Activated T-cell treated with anti-CD3 and anti-CD28 coated beads for 4 hours (primary cell): ENCODE measurements at regions not wholly inside any gene's neighbourhood (a gene's known extent, or its start where the extent isn't known, plus 50 kb on each side); places are given as distances from the start of the nearest gene placed in this dataset.

ENCODE experiments used
- DNase-seq: peaks from one replicate; pipeline ENCODE4 v3.0.0-alpha.2; 2020

GRCh38 chr5:142507531-142508372 is 178.1 kb downstream of the FGF1 start:
- DNase-seq, result peak; percentile 8

- DNase-seq, result no peak
These were observed 179.1 kb downstream of the FGF1 start for GRCh38 chr5:142506756-142507155.

- no peak for DNase-seq
These were observed 179.8 kb downstream of the FGF1 start for GRCh38 chr5:142506046-142506445.

- DNase-seq, result no peak
These were observed 177.1 kb upstream of the SPRY4 start for GRCh38 chr5:142501890-142502289.

- DNase-seq, result no peak
These were observed 175.5 kb upstream of the SPRY4 start for GRCh38 chr5:142500227-142500905.

- DNase-seq, result no peak
These were observed 174.9 kb upstream of the SPRY4 start for GRCh38 chr5:142499591-142500226.

GRCh38 chr5:142498298-142498697 is 173.5 kb upstream of the SPRY4 start:
- no peak for DNase-seq

- DNase-seq, result no peak
These were observed 170.7 kb upstream of the SPRY4 start for GRCh38 chr5:142495531-142495930.

GRCh38 chr5:142493875-142494518 is 169.2 kb upstream of the SPRY4 start:
- no peak for DNase-seq

- no peak for DNase-seq
These were observed 168.0 kb upstream of the SPRY4 start for GRCh38 chr5:142492781-142493281.

- no peak for DNase-seq
These were observed 166.9 kb upstream of the SPRY4 start for GRCh38 chr5:142491679-142492078.

- no peak for DNase-seq
These were observed 166.4 kb upstream of the SPRY4 start for GRCh38 chr5:142491270-142491669.

- DNase-seq, result no peak
These were observed 161.8 kb upstream of the SPRY4 start for GRCh38 chr5:142486581-142486980.

GRCh38 chr5:142486020-142486419 is 161.2 kb upstream of the SPRY4 start:
- no peak for DNase-seq

GRCh38 chr5:142484821-142485387 is 160.1 kb upstream of the SPRY4 start:
- no peak for DNase-seq

- no peak for DNase-seq
These were observed 157.4 kb upstream of the SPRY4 start for GRCh38 chr5:142482207-142482606.

GRCh38 chr5:142481410-142481809 is 156.6 kb upstream of the SPRY4 start:
- no peak for DNase-seq

- no peak for DNase-seq
These were observed 155.2 kb upstream of the SPRY4 start for GRCh38 chr5:142479854-142480519.

- no peak for DNase-seq
These were observed 154.3 kb upstream of the SPRY4 start for GRCh38 chr5:142479150-142479549.

GRCh38 chr5:142478113-142478512 is 153.3 kb upstream of the SPRY4 start:
- no peak for DNase-seq

GRCh38 chr5:142475102-142475513 is 150.3 kb upstream of the SPRY4 start:
- no peak for DNase-seq

- no peak for DNase-seq
These were observed 149.7 kb upstream of the SPRY4 start for GRCh38 chr5:142474431-142475094.
